Keratinocyte (primary cell): ENCODE measurements at regions not wholly inside any gene's neighbourhood (a gene's known extent, or its start where the extent isn't known, plus 50 kb on each side); places are given as distances from the start of the nearest gene placed in this dataset.

Experiments used
- DNase-seq: peaks from one replicate; pipeline ENCODE4 v3.0.0-alpha.2; 2011; ENCODE audit warnings: low read depth, missing footprints, low spot score
- FAIRE-seq: peaks from 2 replicates; lab custom pipeline; 2011; peaks lifted over from hg19 to GRCh38; lab: Jason Lieb, UNC
- H2AFZ ChIP-seq: 2 replicates; pipeline ENCODE4 v1.6.0; 2012; ENCODE audit warnings: low read length, control low read depth, inconsistent platforms; ENCODE audit not compliant: control insufficient read depth
- H3K27ac ChIP-seq: 2 replicates; pipeline ENCODE4 v1.5.1; 2011; ENCODE audit warnings: low read length; ENCODE audit not compliant: control insufficient read depth, insufficient read depth
- H3K27me3 ChIP-seq: 3 replicates; pipeline ENCODE4 v1.6.0; 2011; ENCODE audit warnings: low read length; ENCODE audit not compliant: control insufficient read depth, insufficient read depth; ENCODE audit errors: extremely low read depth
- H3K36me3 ChIP-seq, 2 experiments: 2 replicates in 1 of 2; 3 replicates in 1 of 2; pipeline ENCODE4 v1.5.1; 2011; ENCODE audit warnings: low read length in 2 of 2, mild to moderate bottlenecking in 1 of 2; ENCODE audit not compliant: control insufficient read depth in 2 of 2, insufficient read depth in 2 of 2; ENCODE audit errors: extremely low read depth in 1 of 2
- H3K4me1 ChIP-seq: 3 replicates; pipeline ENCODE4 v1.5.1; 2011; ENCODE audit warnings: low read length; ENCODE audit not compliant: control insufficient read depth, insufficient read depth; ENCODE audit errors: extremely low read depth
- H3K4me2 ChIP-seq: 3 replicates; pipeline ENCODE4 v1.6.0; 2011; ENCODE audit warnings: low read depth, low read length; ENCODE audit not compliant: control insufficient read depth, insufficient read depth; ENCODE audit errors: extremely low read depth
- H3K4me3 ChIP-seq, 3 experiments: fragments of 200-600 bp in 1 of 3; sonication (generic) in 1 of 3; 2 replicates in 2 of 3; 3 replicates in 1 of 3; pipeline ENCODE4 v1.5.1; 2011 to 2016; ENCODE audit warnings: low read length in 3 of 3, mild to moderate bottlenecking in 3 of 3, control low read depth in 2 of 3, inconsistent platforms in 1 of 3, low read depth in 1 of 3, mixed read lengths in 1 of 3, mixed run types in 1 of 3, moderate library complexity in 1 of 3; ENCODE audit not compliant: control insufficient read depth in 2 of 3, insufficient read depth in 2 of 3; ENCODE audit errors: extremely low read depth in 1 of 3
- H3K79me2 ChIP-seq: 2 replicates; pipeline ENCODE4 v1.6.0; 2012; ENCODE audit warnings: low read length; ENCODE audit not compliant: control insufficient read depth, insufficient read depth
- H3K9ac ChIP-seq: 3 replicates; pipeline ENCODE4 v1.6.0; 2011; ENCODE audit warnings: low read length; ENCODE audit not compliant: control insufficient read depth, insufficient read depth; ENCODE audit errors: extremely low read depth
- H3K9me1 ChIP-seq: 3 replicates; pipeline ENCODE4 v1.6.0; 2011; ENCODE audit warnings: low read length; ENCODE audit not compliant: control insufficient read depth, insufficient read depth; ENCODE audit errors: extremely low read depth
- H3K9me3 ChIP-seq: 2 replicates; pipeline ENCODE4 v1.5.1; 2012; ENCODE audit warnings: low read depth, low read length; ENCODE audit not compliant: control insufficient read depth
- H4K20me1 ChIP-seq: 3 replicates; pipeline ENCODE4 v1.6.0; 2011; ENCODE audit warnings: low read length; ENCODE audit not compliant: control insufficient read depth, insufficient read depth; ENCODE audit errors: extremely low read depth
- CTCF ChIP-seq, 3 experiments: IDR thresholded peaks in 1 of 3; conservative IDR thresholded peaks in 1 of 3; optimal IDR thresholded peaks in 1 of 3; 2 replicates in 2 of 3; 3 replicates in 1 of 3; pipeline versions ENCODE3 to v1.5.1; 2011; ENCODE audit warnings: low read length in 3 of 3, mild to moderate bottlenecking in 3 of 3, moderate library complexity in 2 of 3, control low read depth in 1 of 3, inconsistent platforms in 1 of 3; ENCODE audit not compliant: insufficient read depth in 2 of 3; ENCODE audit errors: extremely low read depth in 1 of 3
- EZH2 ChIP-seq: IDR thresholded peaks from one replicate; pipeline ENCODE4 v1.6.1; 2012; ENCODE audit warnings: inconsistent platforms, mild to moderate bottlenecking, low read length, moderate library complexity
- dilution Hi-C: fragments of 300-500 bp; cut with MboI; formaldehyde crosslinking; loops from one replicate; pipeline ENCODE4 v1.7.0; 2020; ENCODE audit warnings: low sequenced_read_pairs; ENCODE audit not compliant: extremely low pct_ligation_motif_present

- dilution Hi-C loops, result no loop called here
- FAIRE-seq (no peak), DNase-seq (no peak)
- TF ChIP-seq EZH2, result no peak
- TF ChIP-seq CTCF (optimal IDR thresholded peaks at IDR 0.05 in 1 of 3, IDR thresholded peaks at IDR 0.05 in 1 of 3, conservative IDR thresholded peaks at IDR 0.05 in 1 of 3; ENCODE audit: extremely low read depth in 1 of 3, insufficient read depth in 2 of 3, low read length in 3 of 3), result no peak
- Histone ChIP-seq H3K4me3 (no peak overlapping the region), H3K4me1 (no peaks in the 10 kb centered on the region), H3K9me1 (no peaks in the 10 kb centered on the region), H3K4me2 (no peak overlapping the region), H3K9me3 (peaks cover 29% of the 10 kb centered on the region), H3K27me3 (no peaks in the 10 kb centered on the region), H2AFZ (no peak overlapping the region), H3K27ac (no peak overlapping the region), H4K20me1 (no peaks in the 10 kb centered on the region), H3K79me2 (no peaks in the 10 kb centered on the region), H3K36me3 (no peaks in the 10 kb centered on the region), H3K9ac (no peak overlapping the region)
Observed at GRCh38 chr22:49503896-49504521, 323.7 kb downstream of the BRD1 start.

- H3K4me2 ChIP-seq, result no peak overlapping the region
Observed at GRCh38 chr22:49503321-49503720, 324.4 kb downstream of the BRD1 start.

More at GRCh38 chr22:49503321-49503720, 324.4 kb downstream of the BRD1 start:
- dilution Hi-C loops, result no loop called here
- no peak overlapping the region for H3K4me3 ChIP-seq
- no peak overlapping the region for H3K27ac ChIP-seq
- TF ChIP-seq CTCF (optimal IDR thresholded peaks at IDR 0.05 in 1 of 3, IDR thresholded peaks at IDR 0.05 in 1 of 3, conservative IDR thresholded peaks at IDR 0.05 in 1 of 3; ENCODE audit: extremely low read depth in 1 of 3, insufficient read depth in 2 of 3, low read length in 3 of 3), result no peak
- H3K27me3 ChIP-seq, result no peaks in the 10 kb centered on the region
- peaks cover 29% of the 10 kb centered on the region for H3K9me3 ChIP-seq
- H3K9me1 ChIP-seq, result no peaks in the 10 kb centered on the region
- DNase-seq (no peak), FAIRE-seq (no peak)
- no peak overlapping the region for H2AFZ ChIP-seq
- H4K20me1 ChIP-seq, result no peaks in the 10 kb centered on the region
- H3K79me2 ChIP-seq, result no peaks in the 10 kb centered on the region
- H3K4me1 ChIP-seq, result no peaks in the 10 kb centered on the region
- no peak overlapping the region for H3K9ac ChIP-seq
- no peaks in the 10 kb centered on the region for H3K36me3 ChIP-seq
